Neural cell (in vitro differentiated cells): ENCODE measurements at regions not wholly inside any gene's neighbourhood (a gene's known extent, or its start where the extent isn't known, plus 50 kb on each side); places are given as distances from the start of the nearest gene placed in this dataset.

Experiments
- CTCF ChIP-seq: fragments of 450-650 bp; IDR thresholded peaks from 2 replicates; pipeline ENCODE4 v1.5.1; 2014; ENCODE audit warnings: antibody characterized with exemption, mild to moderate bottlenecking, moderate library complexity; ENCODE audit not compliant: poor library complexity, severe bottlenecking
- POLR2AphosphoS5 ChIP-seq: IDR thresholded peaks from 2 replicates; pipeline ENCODE4 v1.6.1; 2012
- TAF1 ChIP-seq: IDR thresholded peaks from 2 replicates; pipeline ENCODE4 v1.6.1; 2012; ENCODE audit warnings: low read depth

- TF ChIP-seq TAF1 (no peak), CTCF (no peak), POLR2AphosphoS5 (no peak)
Observed at GRCh38 chr10:89894051-89894450, 192.7 kb downstream of the KIF20B start.
